ENCODE measurements at regions not wholly inside any gene's neighbourhood (a gene's known extent, or its start where the extent isn't known, plus 50 kb on each side); places are given as distances from the start of the nearest gene placed in this dataset.
A peak's percentile ranks its signal among the peaks of the same experiment; 100 is the strongest.

DNA sequence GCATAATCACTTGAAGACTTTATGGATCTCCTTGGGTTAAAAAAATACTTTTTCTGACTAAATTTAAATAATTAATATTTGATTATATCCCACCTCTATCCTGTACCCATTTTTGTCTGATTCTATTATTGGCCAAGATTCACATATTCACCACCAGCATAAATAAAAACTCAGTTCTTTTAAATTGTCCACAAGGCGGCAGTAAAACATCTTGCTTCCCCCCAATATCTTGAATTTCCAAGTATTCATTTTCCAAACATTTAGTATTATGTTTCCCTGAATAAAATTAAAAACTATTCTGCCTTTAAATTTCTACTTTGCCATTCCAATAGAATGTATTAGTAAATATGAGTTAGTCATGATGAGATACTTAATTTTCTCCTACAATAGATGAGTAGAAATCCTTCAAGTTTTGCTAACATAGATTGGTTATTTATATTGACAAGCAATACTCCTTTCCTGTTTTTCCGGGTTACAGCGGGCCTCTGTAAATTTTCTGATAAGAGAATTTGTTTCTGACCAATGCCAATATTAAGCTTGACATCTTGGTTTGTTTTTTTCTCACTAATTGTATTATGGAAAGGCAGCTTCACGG is 218.7 kb upstream of the MDFIC2 start:
- Histone ChIP-seq H3K36me3 (ENCODE audit: insufficient read depth, low read length) (no peaks in the 10 kb centered on the region), H3K27ac (ENCODE audit: low read length) (no peak overlapping the region), H3K9me3 (ENCODE audit: low read length) (no peaks in the 10 kb centered on the region), H4K20me1 (ENCODE audit: insufficient read depth, low read depth, low read length) (no peaks in the 10 kb centered on the region), H3K4me1 (ENCODE audit: low read length) (no peaks in the 10 kb centered on the region), H3K9me2 (replicated peaks; ENCODE audit: insufficient read depth, low read length) (no peaks in the 10 kb centered on the region), H2AFZ (ENCODE audit: low read length) (no peak overlapping the region), H3K4me2 (ENCODE audit: low read depth, low read length, poor library complexity, severe bottlenecking) (no peak overlapping the region), H3K79me2 (ENCODE audit: low read length) (no peaks in the 10 kb centered on the region), H3K4me3 (ENCODE audit: low read length) (no peak overlapping the region), H3K9ac (ENCODE audit: low read length) (no peak overlapping the region), H3K27me3 (ENCODE audit: low read length) (no peaks in the 10 kb centered on the region)
- peak; percentile 44 for DNase-seq

DNA sequence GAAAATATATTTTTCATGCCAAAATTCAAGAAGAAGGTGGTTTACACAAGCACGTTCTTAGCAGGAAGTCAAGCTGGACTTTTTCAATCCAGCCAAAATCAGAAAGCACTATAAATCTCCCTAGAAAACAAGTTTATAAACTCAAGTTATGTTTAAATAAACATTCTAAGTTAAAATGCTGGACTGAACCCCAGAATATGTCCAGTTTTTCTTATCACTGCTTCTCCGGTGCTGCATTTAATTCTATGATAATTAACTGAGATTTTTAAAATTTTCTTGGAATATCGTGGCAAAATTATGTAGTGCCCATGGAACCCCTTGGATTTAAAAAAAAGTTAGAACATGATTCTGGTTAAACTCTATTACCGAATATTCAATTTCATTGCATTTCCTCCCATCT is 218.2 kb upstream of the MDFIC2 start:
- Histone ChIP-seq H3K4me2 (ENCODE audit: low read depth, low read length, poor library complexity, severe bottlenecking) (no peak overlapping the region), H3K27me3 (ENCODE audit: low read length) (no peaks in the 10 kb centered on the region), H3K9me2 (replicated peaks; ENCODE audit: insufficient read depth, low read length) (no peaks in the 10 kb centered on the region), H3K79me2 (ENCODE audit: low read length) (no peaks in the 10 kb centered on the region), H3K9me3 (ENCODE audit: low read length) (no peaks in the 10 kb centered on the region), H2AFZ (ENCODE audit: low read length) (no peak overlapping the region), H3K36me3 (ENCODE audit: insufficient read depth, low read length) (no peaks in the 10 kb centered on the region), H4K20me1 (ENCODE audit: insufficient read depth, low read depth, low read length) (no peaks in the 10 kb centered on the region), H3K4me3 (ENCODE audit: low read length) (no peak overlapping the region), H3K4me1 (ENCODE audit: low read length) (no peaks in the 10 kb centered on the region), H3K9ac (ENCODE audit: low read length) (no peak overlapping the region), H3K27ac (ENCODE audit: low read length) (no peak overlapping the region)
- DNase-seq: no peak

GRCh38 chr3:70527026-70527425 is 214.6 kb upstream of the MDFIC2 start:
- H3K9ac ChIP-seq (ENCODE audit: low read length): no peak overlapping the region

GRCh38 chr3:70519913-70520659 is 207.6 kb upstream of the MDFIC2 start:
- no peak overlapping the region for H3K4me3 ChIP-seq (ENCODE audit: low read length)
- H3K9me3 ChIP-seq (ENCODE audit: low read length): no peaks in the 10 kb centered on the region

More at GRCh38 chr3:70527026-70527425, 214.6 kb upstream of the MDFIC2 start:
- no peaks in the 10 kb centered on the region for H4K20me1 ChIP-seq (ENCODE audit: insufficient read depth, low read depth, low read length)
- H3K4me1 ChIP-seq (ENCODE audit: low read length): no peaks in the 10 kb centered on the region
- no peak overlapping the region for H3K4me2 ChIP-seq (ENCODE audit: low read depth, low read length, poor library complexity, severe bottlenecking)
- no peaks in the 10 kb centered on the region for H3K27me3 ChIP-seq (ENCODE audit: low read length)
- no peaks in the 10 kb centered on the region for H3K9me3 ChIP-seq (ENCODE audit: low read length)
- no peak overlapping the region for H3K27ac ChIP-seq (ENCODE audit: low read length)
- no peaks in the 10 kb centered on the region for H3K36me3 ChIP-seq (ENCODE audit: insufficient read depth, low read length)
- no peak overlapping the region for H2AFZ ChIP-seq (ENCODE audit: low read length)
- no peak for DNase-seq
- no peak overlapping the region for H3K4me3 ChIP-seq (ENCODE audit: low read length)
- H3K9me2 ChIP-seq (replicated peaks; ENCODE audit: insufficient read depth, low read length): no peaks in the 10 kb centered on the region
- no peaks in the 10 kb centered on the region for H3K79me2 ChIP-seq (ENCODE audit: low read length)

DNA sequence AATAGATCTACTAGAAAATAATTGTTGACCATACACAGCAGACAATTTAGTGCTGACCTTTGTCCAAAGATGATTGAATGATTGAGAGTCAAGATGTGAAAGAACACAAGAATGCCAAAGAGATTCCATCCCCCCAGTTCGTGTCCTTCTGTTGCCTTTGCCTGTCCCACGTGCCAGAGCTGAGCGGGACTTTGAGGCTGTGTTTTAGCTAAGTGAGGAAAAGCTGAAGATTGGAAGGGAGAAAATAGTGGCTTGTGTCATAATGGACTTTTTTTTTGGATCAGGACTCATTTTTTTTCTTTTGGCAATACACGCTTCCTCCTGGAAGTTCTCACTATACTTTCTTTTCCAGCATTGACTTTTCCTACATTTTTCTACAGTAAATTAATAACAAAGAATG is 206.6 kb upstream of the MDFIC2 start:
- DNase-seq: no peak
- H3K9me3 ChIP-seq (ENCODE audit: low read length): no peaks in the 10 kb centered on the region
- H3K4me2 ChIP-seq (ENCODE audit: low read depth, low read length, poor library complexity, severe bottlenecking): no peak overlapping the region
- no peaks in the 10 kb centered on the region for H3K27me3 ChIP-seq (ENCODE audit: low read length)
- H3K79me2 ChIP-seq (ENCODE audit: low read length): no peaks in the 10 kb centered on the region
- no peak overlapping the region for H3K4me3 ChIP-seq (ENCODE audit: low read length)
- no peaks in the 10 kb centered on the region for H4K20me1 ChIP-seq (ENCODE audit: insufficient read depth, low read depth, low read length)
- H3K27ac ChIP-seq (ENCODE audit: low read length): no peak overlapping the region
- no peak overlapping the region for H2AFZ ChIP-seq (ENCODE audit: low read length)
- no peaks in the 10 kb centered on the region for H3K4me1 ChIP-seq (ENCODE audit: low read length)
- H3K9me2 ChIP-seq (replicated peaks; ENCODE audit: insufficient read depth, low read length): no peaks in the 10 kb centered on the region
- no peaks in the 10 kb centered on the region for H3K36me3 ChIP-seq (ENCODE audit: insufficient read depth, low read length)
- no peak overlapping the region for H3K9ac ChIP-seq (ENCODE audit: low read length)

More at GRCh38 chr3:70519913-70520659, 207.6 kb upstream of the MDFIC2 start:
- H3K36me3 ChIP-seq (ENCODE audit: insufficient read depth, low read length): no peaks in the 10 kb centered on the region
- no peak overlapping the region for H2AFZ ChIP-seq (ENCODE audit: low read length)
- no peaks in the 10 kb centered on the region for H3K27me3 ChIP-seq (ENCODE audit: low read length)
- no peaks in the 10 kb centered on the region for H3K79me2 ChIP-seq (ENCODE audit: low read length)
- no peak overlapping the region for H3K27ac ChIP-seq (ENCODE audit: low read length)
- H3K4me2 ChIP-seq (ENCODE audit: low read depth, low read length, poor library complexity, severe bottlenecking): no peak overlapping the region
- no peaks in the 10 kb centered on the region for H3K9me2 ChIP-seq (replicated peaks; ENCODE audit: insufficient read depth, low read length)
- H3K4me1 ChIP-seq (ENCODE audit: low read length): no peaks in the 10 kb centered on the region
- no peak for DNase-seq
- no peak overlapping the region for H3K9ac ChIP-seq (ENCODE audit: low read length)
- H4K20me1 ChIP-seq (ENCODE audit: insufficient read depth, low read depth, low read length): no peaks in the 10 kb centered on the region

DNA sequence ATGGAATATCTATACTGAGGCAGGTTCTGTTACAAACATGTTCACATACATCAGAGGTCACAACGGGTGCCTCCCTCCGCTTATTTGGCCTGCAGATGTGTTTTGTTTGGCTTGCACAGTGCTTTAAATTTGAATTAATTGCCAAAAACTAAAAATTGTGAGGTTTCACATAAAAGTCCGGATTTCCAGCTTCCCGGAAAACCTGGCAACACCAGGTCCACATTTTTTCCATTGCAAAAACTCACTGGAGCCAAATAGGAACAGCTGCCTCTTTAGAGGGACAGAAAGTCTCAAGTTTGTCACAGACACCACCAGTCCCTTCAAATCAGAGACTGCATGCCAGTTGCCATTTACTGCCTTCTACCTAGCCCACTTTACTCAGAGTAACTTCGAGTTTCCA is 205.9 kb upstream of the MDFIC2 start:
- Histone ChIP-seq H3K9ac (ENCODE audit: low read length) (no peak overlapping the region), H3K9me2 (replicated peaks; ENCODE audit: insufficient read depth, low read length) (no peaks in the 10 kb centered on the region), H3K27ac (ENCODE audit: low read length) (no peak overlapping the region), H3K79me2 (ENCODE audit: low read length) (no peaks in the 10 kb centered on the region), H3K4me2 (ENCODE audit: low read depth, low read length, poor library complexity, severe bottlenecking) (no peak overlapping the region), H3K36me3 (ENCODE audit: insufficient read depth, low read length) (no peaks in the 10 kb centered on the region), H2AFZ (ENCODE audit: low read length) (no peak overlapping the region), H3K27me3 (ENCODE audit: low read length) (no peaks in the 10 kb centered on the region), H4K20me1 (ENCODE audit: insufficient read depth, low read depth, low read length) (no peaks in the 10 kb centered on the region), H3K4me1 (ENCODE audit: low read length) (no peaks in the 10 kb centered on the region), H3K9me3 (ENCODE audit: low read length) (no peaks in the 10 kb centered on the region), H3K4me3 (ENCODE audit: low read length) (no peak overlapping the region)
- DNase-seq: no peak

- Histone ChIP-seq H3K4me2 (ENCODE audit: low read depth, low read length, poor library complexity, severe bottlenecking) (no peak overlapping the region), H3K4me3 (ENCODE audit: low read length) (no peak overlapping the region), H3K79me2 (ENCODE audit: low read length) (no peaks in the 10 kb centered on the region), H3K9me3 (ENCODE audit: low read length) (no peaks in the 10 kb centered on the region), H3K27ac (ENCODE audit: low read length) (no peak overlapping the region), H2AFZ (ENCODE audit: low read length) (no peak overlapping the region), H4K20me1 (ENCODE audit: insufficient read depth, low read depth, low read length) (no peaks in the 10 kb centered on the region), H3K36me3 (ENCODE audit: insufficient read depth, low read length) (no peaks in the 10 kb centered on the region), H3K4me1 (ENCODE audit: low read length) (no peaks in the 10 kb centered on the region), H3K9me2 (replicated peaks; ENCODE audit: insufficient read depth, low read length) (no peaks in the 10 kb centered on the region), H3K27me3 (ENCODE audit: low read length) (no peaks in the 10 kb centered on the region), H3K9ac (ENCODE audit: low read length) (no peak overlapping the region)
- DNase-seq: no peak
These were observed 204.9 kb upstream of the MDFIC2 start for GRCh38 chr3:70517124-70517890.

GRCh38 chr3:70516076-70516475 is 203.6 kb upstream of the MDFIC2 start:
- no peaks in the 10 kb centered on the region for H3K4me1 ChIP-seq (ENCODE audit: low read length)
- H2AFZ ChIP-seq (ENCODE audit: low read length): no peak overlapping the region
- no peaks in the 10 kb centered on the region for H3K9me2 ChIP-seq (replicated peaks; ENCODE audit: insufficient read depth, low read length)
- no peak overlapping the region for H3K27ac ChIP-seq (ENCODE audit: low read length)
- H3K4me3 ChIP-seq (ENCODE audit: low read length): no peak overlapping the region
- H3K36me3 ChIP-seq (ENCODE audit: insufficient read depth, low read length): no peaks in the 10 kb centered on the region
- no peaks in the 10 kb centered on the region for H3K79me2 ChIP-seq (ENCODE audit: low read length)
- H3K4me2 ChIP-seq (ENCODE audit: low read depth, low read length, poor library complexity, severe bottlenecking): no peak overlapping the region
- DNase-seq: no peak
- no peaks in the 10 kb centered on the region for H3K9me3 ChIP-seq (ENCODE audit: low read length)
- H3K27me3 ChIP-seq (ENCODE audit: low read length): no peaks in the 10 kb centered on the region
- H3K9ac ChIP-seq (ENCODE audit: low read length): no peak overlapping the region
- H4K20me1 ChIP-seq (ENCODE audit: insufficient read depth, low read depth, low read length): no peaks in the 10 kb centered on the region
